Activated naive CD4-positive, alpha-beta T cell treated with anti-CD3 and anti-CD28 coated beads, Interleukin-2, amount 50 U/mL, for 24 hours (primary cell): ENCODE measurements at regions not wholly inside any gene's neighbourhood (a gene's known extent, or its start where the extent isn't known, plus 50 kb on each side); places are given as distances from the start of the nearest gene placed in this dataset.
"Not testable (repeated sequence)": the region's sequence is repeated elsewhere in the genome, so short reads cannot be mapped to it uniquely, and the experiment has no call there.

ENCODE experiments used
- H3K27ac Mint-ChIP-seq: one replicate; pipeline ENCODE4 v1.8.0; 2021; ENCODE audit warnings: mild to moderate bottlenecking, mixed read lengths
- H3K27me3 Mint-ChIP-seq: one replicate; pipeline ENCODE4 v1.8.0; 2021; ENCODE audit warnings: mixed read lengths
- H3K36me3 Mint-ChIP-seq: one replicate; pipeline ENCODE4 v1.8.0; 2021; ENCODE audit warnings: mixed read lengths
- H3K4me1 Mint-ChIP-seq: one replicate; pipeline ENCODE4 v1.8.0; 2021; ENCODE audit warnings: mixed read lengths
- H3K4me3 Mint-ChIP-seq: one replicate; pipeline ENCODE4 v1.8.0; 2021; ENCODE audit warnings: mild to moderate bottlenecking, mixed read lengths
- H3K9me3 Mint-ChIP-seq: one replicate; pipeline ENCODE4 v1.8.0; 2021; ENCODE audit warnings: mixed read lengths

DNA sequence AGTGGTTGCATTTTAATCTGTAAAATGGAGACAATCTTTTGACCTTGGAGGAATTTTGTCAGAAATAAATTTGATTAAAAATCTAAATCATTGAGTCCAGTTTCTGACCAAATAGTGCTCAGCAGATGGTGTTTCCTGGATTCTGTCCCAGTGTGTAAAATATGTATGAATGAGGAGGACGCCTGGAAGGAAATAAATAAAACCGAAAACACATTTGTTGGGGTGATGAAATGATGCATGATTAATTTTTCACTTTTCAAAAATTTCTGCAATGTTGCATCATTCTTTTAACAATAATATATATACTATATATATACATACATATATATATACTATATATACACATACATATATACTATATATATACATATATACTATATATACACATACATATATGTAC lies 261.1 kb upstream of the TRIB2 start:
- H3K4me3 Mint-ChIP-seq, result no peak overlapping the region
- H3K36me3 Mint-ChIP-seq, result no peaks in the 10 kb centered on the region
- H3K27ac Mint-ChIP-seq, result peak overlapping the region; percentile 35
- H3K27me3 Mint-ChIP-seq, result no peaks in the 10 kb centered on the region
- peaks cover 51% of the 10 kb centered on the region for H3K4me1 Mint-ChIP-seq
- H3K9me3 Mint-ChIP-seq, result no peaks in the 10 kb centered on the region

DNA sequence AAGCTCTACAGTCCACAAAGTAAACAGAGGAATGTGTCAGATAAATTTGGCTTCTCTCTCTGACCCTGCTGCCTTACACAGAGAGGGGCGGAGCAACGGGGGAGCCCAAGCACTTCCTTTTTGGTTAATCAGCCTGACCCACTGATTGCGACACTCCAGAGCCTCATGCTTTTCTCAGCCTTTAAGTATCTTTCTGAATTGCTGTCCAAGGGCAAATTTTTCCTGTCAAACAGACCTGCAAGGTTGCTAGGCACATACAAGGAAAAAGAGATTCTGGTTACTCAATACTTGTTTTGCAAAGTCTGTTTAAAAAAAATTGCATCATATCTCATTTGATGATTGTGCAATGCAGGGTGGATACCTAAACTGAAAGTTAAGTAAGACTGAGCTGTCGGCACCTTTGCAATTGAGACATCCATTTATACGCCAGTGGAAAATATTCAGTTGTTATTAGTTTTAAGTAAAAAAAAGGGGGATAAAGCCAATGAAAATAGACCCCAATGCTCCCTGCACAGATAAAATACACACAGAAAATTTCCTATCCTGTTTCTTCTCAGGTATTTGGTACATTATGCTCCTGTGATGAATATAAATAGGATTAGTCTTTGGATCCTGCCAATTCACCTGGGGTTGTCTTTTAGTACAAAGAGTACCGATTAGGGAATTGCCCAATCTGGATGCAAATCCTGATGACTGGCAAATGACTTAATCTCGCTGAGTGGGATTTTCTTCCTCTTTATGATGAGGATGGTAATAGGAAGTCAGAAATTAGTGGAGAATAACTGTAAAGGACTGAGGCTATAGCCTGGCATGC lies 260.2 kb upstream of the TRIB2 start:
- peak overlapping the region; percentile 80 for H3K4me3 Mint-ChIP-seq
- peaks cover 6% of the 10 kb centered on the region for H3K9me3 Mint-ChIP-seq
- peaks cover 3% of the 10 kb centered on the region for H3K36me3 Mint-ChIP-seq
- peaks cover 50% of the 10 kb centered on the region for H3K4me1 Mint-ChIP-seq
- no peaks in the 10 kb centered on the region for H3K27me3 Mint-ChIP-seq
- H3K27ac Mint-ChIP-seq, result peak overlapping the region; percentile 95

DNA sequence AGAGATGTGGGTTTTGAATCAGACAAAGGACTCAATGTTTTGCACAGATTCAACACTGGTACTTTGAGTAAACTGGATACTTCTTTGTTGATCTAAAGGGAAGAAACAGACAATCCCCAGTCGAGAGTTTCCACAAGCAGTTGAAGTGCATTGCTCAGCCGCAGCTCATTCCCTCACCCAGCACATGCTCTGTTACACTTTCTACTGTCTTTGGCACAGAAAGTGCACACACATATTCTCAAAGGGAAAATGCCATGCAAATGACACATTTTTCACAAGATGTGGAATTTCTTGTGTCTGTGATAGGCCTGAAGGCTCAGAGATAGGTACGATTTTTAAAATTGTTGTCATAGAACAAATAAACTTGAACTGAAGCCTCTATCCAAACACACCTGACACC lies 258.9 kb upstream of the TRIB2 start:
- peaks cover 4% of the 10 kb centered on the region for H3K36me3 Mint-ChIP-seq
- peak overlapping the region; percentile 68 for H3K27ac Mint-ChIP-seq
- peaks cover 39% of the 10 kb centered on the region for H3K4me1 Mint-ChIP-seq
- no peaks in the 10 kb centered on the region for H3K27me3 Mint-ChIP-seq
- H3K4me3 Mint-ChIP-seq, result no peak overlapping the region
- H3K9me3 Mint-ChIP-seq, result peaks cover 8% of the 10 kb centered on the region

DNA sequence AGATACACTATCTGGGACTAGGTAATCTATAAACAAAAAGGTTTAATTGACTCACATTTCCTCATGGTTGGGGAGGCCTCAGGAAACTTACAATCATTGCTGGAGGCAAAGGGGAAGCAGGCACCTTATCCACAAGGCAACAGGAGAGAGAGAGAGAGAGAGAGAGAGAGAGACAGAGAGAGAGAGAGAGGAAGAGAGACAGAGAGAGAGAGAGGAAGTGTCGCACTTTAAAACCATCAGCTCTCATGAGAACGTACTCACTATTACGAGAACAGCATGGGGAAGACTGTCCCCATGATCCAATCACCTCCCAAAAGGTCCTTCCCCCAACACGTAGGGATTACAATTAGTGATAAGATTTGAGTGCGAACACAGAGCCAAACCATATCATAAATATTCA lies 253.5 kb upstream of the TRIB2 start:
- Mint-ChIP-seq H3K36me3 (peaks cover 4% of the 10 kb centered on the region), H3K27ac (peak overlapping the region; percentile 85), H3K9me3 (peaks cover 8% of the 10 kb centered on the region), H3K27me3 (no peaks in the 10 kb centered on the region), H3K4me3 (peak overlapping the region; percentile 62), H3K4me1 (peaks cover 39% of the 10 kb centered on the region)

DNA sequence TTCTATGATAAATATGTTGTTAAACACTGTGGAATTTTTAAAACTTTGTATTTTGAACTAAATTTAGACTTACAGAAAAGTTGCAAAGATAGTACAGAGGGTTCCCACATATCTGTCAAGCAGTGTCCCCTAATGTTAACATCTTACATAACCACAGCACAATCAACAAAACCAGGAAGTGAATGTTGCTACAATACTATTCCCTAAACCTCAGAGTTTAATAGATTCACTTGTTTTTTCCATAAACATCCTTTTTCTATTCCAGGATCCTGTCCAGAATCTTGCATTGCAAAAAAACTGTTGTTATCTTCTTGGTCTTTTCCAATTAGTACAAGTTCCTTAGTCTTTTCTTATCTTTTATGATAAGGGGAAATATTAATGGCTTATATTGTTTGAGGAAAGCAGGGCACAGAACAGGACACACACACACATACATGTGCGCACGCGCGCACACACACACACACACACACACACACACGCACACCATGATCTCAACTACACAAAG lies 251.1 kb upstream of the TRIB2 start:
- peaks cover 4% of the 10 kb centered on the region for H3K36me3 Mint-ChIP-seq
- peaks cover 41% of the 10 kb centered on the region for H3K4me1 Mint-ChIP-seq
- no peak overlapping the region for H3K4me3 Mint-ChIP-seq
- H3K9me3 Mint-ChIP-seq, result peaks cover 8% of the 10 kb centered on the region
- H3K27me3 Mint-ChIP-seq, result no peaks in the 10 kb centered on the region
- no peak overlapping the region for H3K27ac Mint-ChIP-seq

DNA sequence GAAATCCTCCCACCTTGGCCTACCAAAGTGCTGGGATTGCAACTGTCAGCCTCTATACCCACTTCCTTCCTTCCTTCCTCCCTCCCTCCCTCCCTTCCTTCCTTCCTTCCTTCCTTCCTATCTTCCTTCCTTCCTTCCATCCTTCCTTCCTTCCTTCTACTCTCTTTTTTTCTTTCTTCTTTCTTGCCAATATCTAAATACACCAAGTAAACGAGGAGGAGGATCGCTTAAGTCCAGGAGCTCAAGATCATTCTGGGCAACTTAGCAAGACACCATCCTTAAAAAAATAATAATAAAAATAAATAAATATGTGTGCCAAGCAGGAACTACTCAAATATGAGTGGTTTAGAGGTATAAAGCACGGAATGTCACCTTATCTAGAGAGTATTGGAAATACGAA lies 249.4 kb upstream of the TRIB2 start:
- no peaks in the 10 kb centered on the region for H3K9me3 Mint-ChIP-seq
- peaks cover 3% of the 10 kb centered on the region for H3K36me3 Mint-ChIP-seq
- peaks cover 36% of the 10 kb centered on the region for H3K4me1 Mint-ChIP-seq
- H3K27me3 Mint-ChIP-seq, result no peaks in the 10 kb centered on the region
- no peak overlapping the region for H3K27ac Mint-ChIP-seq
- no peak overlapping the region for H3K4me3 Mint-ChIP-seq

DNA sequence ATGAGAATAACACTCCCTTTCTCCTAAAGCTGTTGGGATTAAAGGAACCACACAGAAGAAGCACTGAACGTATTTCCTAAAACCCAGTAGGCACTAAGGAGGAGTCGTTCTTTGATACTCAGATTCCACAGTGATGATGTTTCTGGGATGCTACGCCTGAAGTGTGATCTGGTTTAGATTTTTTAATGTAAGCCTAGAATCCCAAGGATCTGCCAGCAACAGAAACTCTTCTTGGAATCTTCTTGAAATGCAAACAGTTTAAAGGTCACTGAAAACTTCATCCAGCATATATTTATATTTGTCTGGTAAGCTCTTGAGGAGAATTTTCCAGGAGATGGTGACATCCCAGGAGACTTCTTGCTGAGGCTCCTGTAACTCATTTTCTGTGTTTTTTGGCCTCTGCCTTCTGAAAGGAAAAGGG lies 247.6 kb upstream of the TRIB2 start:
- Mint-ChIP-seq H3K36me3 (peaks cover 6% of the 10 kb centered on the region), H3K27ac (no peak overlapping the region), H3K9me3 (peaks cover 5% of the 10 kb centered on the region), H3K27me3 (no peaks in the 10 kb centered on the region), H3K4me3 (no peak overlapping the region), H3K4me1 (peaks cover 32% of the 10 kb centered on the region)

DNA sequence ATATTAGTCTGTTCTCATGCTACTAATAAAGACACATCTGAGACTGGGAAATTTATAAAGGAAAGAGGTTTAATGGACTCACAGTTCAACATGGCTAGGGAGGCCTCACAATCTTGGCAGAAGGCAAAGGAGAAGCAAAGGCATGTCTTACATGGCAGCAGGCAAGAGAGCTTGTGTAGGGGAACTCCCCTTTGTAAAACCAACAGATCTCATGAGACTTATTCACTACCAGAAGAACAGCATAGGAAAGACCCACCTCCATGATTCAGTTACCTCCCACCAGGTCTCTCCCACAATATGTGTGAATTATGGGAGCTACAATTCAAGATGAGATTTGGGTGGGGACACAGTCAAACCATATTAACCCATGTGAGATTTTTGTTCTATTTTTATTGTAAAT lies 244.5 kb upstream of the TRIB2 start:
- H3K9me3 Mint-ChIP-seq, H3K27me3 Mint-ChIP-seq: not testable (repeated sequence)

DNA sequence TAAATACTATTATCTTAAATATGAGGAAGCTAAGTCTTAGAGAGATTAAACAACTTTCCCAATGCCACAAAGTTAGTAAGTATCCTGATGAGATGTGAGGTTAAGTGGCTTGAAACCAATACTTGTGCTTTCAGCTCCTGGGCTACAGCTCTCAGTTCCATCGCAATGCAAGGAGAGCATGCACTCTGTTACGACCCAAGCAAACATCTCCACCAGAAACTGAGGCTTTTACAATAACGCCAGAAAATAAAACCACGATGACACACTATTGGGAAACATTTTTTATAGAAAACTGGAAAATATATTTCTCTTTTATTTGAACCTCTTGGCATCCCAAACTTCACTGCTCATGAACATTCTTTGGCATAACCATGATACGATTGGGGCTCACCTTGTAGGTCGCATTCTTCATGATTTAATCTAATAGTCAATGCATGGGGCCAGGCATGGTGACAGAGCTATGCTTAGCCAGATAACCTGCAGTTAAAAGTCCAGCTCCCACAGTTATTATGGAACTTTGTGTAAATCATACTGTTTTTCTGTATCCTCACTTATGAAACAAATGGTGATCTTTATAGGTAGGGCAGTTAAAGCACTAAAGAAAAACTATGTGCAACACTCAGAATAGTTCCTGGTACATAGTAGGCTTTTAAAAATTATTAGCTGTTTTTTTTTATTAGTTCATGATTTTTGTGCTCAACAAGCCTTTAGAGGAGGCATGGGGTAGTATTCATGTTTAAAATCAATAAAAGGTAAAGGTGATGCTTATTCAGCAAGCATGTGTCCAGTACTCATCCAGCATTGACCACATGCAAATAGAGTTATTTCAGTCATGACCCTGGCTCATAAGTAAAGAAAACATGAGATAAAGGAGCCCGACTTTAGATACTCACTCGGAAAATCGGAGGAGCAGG lies 238.3 kb upstream of the TRIB2 start:
- H3K4me1 Mint-ChIP-seq, result peaks cover 14% of the 10 kb centered on the region
- H3K4me3 Mint-ChIP-seq, result no peak overlapping the region
- no peak overlapping the region for H3K27ac Mint-ChIP-seq
- peaks cover 5% of the 10 kb centered on the region for H3K9me3 Mint-ChIP-seq
- H3K36me3 Mint-ChIP-seq, result no peaks in the 10 kb centered on the region
- H3K27me3 Mint-ChIP-seq, result no peaks in the 10 kb centered on the region

More for the DNA sequence above, 244.5 kb upstream of the TRIB2 start:
- peaks cover 25% of the 10 kb centered on the region for H3K4me1 Mint-ChIP-seq
- H3K4me3 Mint-ChIP-seq, H3K36me3 Mint-ChIP-seq, H3K27ac Mint-ChIP-seq: not testable (repeated sequence)

DNA sequence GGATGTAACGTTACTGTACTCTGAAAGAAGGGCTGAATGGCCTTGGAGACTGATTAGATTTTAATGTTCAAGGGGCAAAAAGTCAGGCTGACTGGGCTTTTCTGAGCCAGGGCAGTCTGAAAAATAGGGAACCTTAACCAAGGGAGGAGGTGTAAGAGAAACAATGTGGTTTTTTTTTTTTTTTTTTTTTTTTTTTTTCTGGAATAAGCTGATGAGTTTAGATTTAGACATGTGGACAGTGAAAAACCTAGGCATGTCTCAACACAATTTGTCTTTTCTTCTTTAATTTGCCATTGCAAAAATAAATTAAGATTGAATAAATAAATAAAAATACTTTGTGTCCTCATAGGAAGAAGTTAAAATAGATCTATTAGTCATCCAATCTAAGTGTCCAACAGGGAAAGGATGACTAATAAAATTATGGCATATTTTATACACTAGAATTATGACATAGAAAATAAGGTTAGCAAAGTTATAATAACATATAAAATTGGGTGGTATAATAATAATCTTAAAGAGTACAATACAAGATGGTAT lies 237.6 kb upstream of the TRIB2 start:
- Mint-ChIP-seq H3K4me3 (no peak overlapping the region), H3K4me1 (peaks cover 18% of the 10 kb centered on the region), H3K27me3 (no peaks in the 10 kb centered on the region), H3K27ac (no peak overlapping the region), H3K9me3 (peaks cover 5% of the 10 kb centered on the region), H3K36me3 (no peaks in the 10 kb centered on the region)

DNA sequence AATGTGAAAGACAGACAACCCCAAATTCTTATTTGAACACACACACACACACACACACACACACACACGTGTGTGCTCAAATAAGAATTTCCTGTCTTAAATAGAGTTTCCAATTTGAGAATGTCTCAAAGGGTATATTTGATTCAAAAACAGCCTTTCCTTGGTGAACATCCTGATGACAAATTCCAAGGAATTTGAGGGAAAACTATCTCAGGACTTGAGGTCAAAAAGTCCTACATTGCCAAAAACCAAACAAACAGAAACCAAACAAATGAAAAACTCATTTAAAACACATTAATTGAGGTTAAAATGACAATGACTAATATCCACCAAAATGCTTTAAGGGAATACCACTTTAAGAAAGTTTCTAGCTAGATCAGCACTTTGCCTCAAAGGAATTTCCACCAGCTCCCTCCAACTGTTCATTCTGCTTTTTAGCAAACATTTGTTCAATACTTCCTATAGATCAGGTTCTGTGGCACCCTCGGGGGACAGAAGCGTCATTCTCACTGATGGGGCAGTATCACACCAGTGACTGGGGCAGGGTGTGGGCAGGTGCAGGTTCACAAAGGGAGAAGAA lies 232.1 kb upstream of the TRIB2 start:
- Mint-ChIP-seq H3K36me3 (no peaks in the 10 kb centered on the region), H3K4me1 (peaks cover 57% of the 10 kb centered on the region)

DNA sequence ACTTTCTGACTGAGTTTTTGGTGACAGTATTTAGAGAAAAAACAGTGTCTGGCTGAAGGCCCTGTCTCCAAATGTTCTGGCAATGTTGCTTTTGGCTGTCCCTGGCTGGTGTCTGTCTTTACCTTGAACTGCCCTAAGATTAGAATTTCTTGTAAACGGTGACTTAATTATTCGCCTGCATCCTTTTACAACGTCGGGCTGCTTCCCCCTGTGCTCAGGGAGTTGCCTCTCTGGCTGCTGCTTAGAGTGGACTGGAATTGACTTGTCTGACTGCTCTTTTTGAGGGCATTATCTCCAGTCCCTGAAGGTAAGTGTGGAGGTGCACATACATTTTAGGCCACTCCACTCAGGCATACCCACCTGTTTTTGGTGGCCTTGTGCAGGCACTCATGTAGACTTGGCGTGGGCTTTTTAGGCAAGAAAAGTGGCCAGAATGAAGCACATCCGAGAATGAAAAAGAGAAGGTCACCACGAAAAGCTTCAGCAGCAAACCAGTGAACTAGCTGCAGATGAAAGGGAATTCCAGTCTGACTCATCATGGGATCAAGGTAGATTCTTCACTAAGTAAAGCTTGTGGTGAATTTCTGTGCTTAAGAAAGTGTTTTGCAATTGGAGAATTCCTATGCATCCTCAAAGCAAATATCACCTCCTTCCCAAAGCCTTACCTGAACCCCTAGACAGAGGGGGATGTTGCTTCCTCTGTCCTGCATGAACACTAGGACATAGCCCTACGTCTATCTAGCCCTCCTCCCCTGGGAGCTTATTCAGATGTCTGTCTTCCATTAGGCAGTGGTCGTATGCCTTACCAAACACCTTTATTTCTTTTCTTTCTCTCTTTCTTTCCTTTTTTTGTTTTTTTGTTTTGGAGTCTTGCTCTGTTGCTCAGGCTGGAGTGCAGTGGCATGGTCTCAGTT lies 230.3 kb upstream of the TRIB2 start:
- peaks cover 67% of the 10 kb centered on the region for H3K4me1 Mint-ChIP-seq
- no peak overlapping the region for H3K4me3 Mint-ChIP-seq
- no peaks in the 10 kb centered on the region for H3K36me3 Mint-ChIP-seq
- H3K9me3 Mint-ChIP-seq, result peaks cover 5% of the 10 kb centered on the region
- no peaks in the 10 kb centered on the region for H3K27me3 Mint-ChIP-seq
- H3K27ac Mint-ChIP-seq, result peak overlapping the region; percentile 65

More for the DNA sequence above, 232.1 kb upstream of the TRIB2 start:
- H3K9me3 Mint-ChIP-seq, result peaks cover 5% of the 10 kb centered on the region
- H3K27ac Mint-ChIP-seq, result no peak overlapping the region
- H3K4me3 Mint-ChIP-seq, result no peak overlapping the region
- no peaks in the 10 kb centered on the region for H3K27me3 Mint-ChIP-seq

DNA sequence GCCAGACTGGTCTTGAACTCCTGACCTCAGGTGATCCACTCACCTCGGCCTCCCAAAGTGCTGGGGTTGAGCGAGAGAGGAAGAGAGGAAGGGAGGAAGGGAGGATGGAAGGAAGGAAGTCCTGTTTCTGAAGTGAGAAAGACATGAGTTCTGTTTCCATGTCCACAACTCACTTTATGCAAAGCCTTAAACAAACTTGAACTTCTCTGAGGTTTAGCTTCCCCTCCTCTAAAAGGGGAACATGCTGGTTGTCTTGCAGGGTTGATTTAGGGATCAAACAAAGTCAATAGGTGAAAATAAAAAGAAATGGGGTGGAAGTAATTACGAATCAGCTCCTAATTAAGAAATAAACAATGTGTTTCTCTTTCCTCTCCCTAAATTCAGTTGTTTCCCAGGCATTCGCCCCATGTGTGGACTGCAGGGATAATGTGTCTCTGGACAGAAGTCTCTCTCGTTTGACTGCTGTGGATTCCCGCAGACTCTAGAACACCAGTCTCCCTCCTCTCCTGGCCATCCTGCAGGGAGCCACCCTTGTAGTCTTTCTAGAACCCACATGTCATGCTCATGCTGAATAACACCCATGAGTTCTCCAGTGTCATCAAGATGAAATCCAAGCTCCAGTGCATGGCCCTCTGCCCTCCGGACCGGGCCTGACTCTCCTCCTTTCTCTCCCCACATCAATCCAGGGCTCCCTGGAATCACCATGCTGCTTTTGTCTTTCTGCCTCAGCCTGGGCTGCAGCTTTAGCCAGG lies 229.3 kb upstream of the TRIB2 start:
- Mint-ChIP-seq H3K9me3 (peaks cover 5% of the 10 kb centered on the region), H3K36me3 (no peaks in the 10 kb centered on the region), H3K4me1 (peaks cover 67% of the 10 kb centered on the region), H3K27ac (peak overlapping the region; percentile 92), H3K27me3 (no peaks in the 10 kb centered on the region), H3K4me3 (peak overlapping the region; percentile 79)
